ENCODE measurements at regions not wholly inside any gene's neighbourhood (a gene's known extent, or its start where the extent isn't known, plus 50 kb on each side); places are given as distances from the start of the nearest gene placed in this dataset.

- no peaks in the 10 kb centered on the region for H3K27me3 ChIP-seq
- H3K27ac ChIP-seq: no peak overlapping the region
- no peak overlapping the region for H3K4me3 ChIP-seq
- H3K9ac ChIP-seq (ENCODE audit: low read depth in 2 of 2, low read length in 2 of 2): no peak overlapping the region
- DNase-seq: no peak
- no peaks in the 10 kb centered on the region for H3K36me3 ChIP-seq
- no peak for TF ChIP-seq CTCF (IDR thresholded peaks at IDR 0.05)
- H3K4me1 ChIP-seq: no peaks in the 10 kb centered on the region
- intact Hi-C loops (cut with DNase I): no loop called here
- no peaks in the 10 kb centered on the region for H3K9me3 ChIP-seq
Observed at GRCh38 chr10:70962686-70963085, 74.3 kb upstream of the PCBD1 start.

GRCh38 chr10:70963271-70963670 lies 74.9 kb upstream of the PCBD1 start:
- no peaks in the 10 kb centered on the region for H3K9me3 ChIP-seq
- no peaks in the 10 kb centered on the region for H3K27me3 ChIP-seq
- intact Hi-C loops (cut with DNase I): no loop called here
- no peak for TF ChIP-seq CTCF (IDR thresholded peaks at IDR 0.05)
- DNase-seq: no peak
- H3K4me3 ChIP-seq: no peak overlapping the region
- no peak overlapping the region for H3K27ac ChIP-seq
- H3K4me1 ChIP-seq: no peaks in the 10 kb centered on the region
- no peaks in the 10 kb centered on the region for H3K36me3 ChIP-seq
- H3K9ac ChIP-seq (ENCODE audit: low read depth in 2 of 2, low read length in 2 of 2): no peak overlapping the region

- Histone ChIP-seq H3K9me3 (no peaks in the 10 kb centered on the region), H3K9ac (ENCODE audit: low read depth in 2 of 2, low read length in 2 of 2) (no peak overlapping the region), H3K4me1 (no peaks in the 10 kb centered on the region), H3K4me3 (no peak overlapping the region), H3K27ac (no peak overlapping the region), H3K36me3 (no peaks in the 10 kb centered on the region), H3K27me3 (no peaks in the 10 kb centered on the region)
- intact Hi-C loops (cut with DNase I): no loop called here
- no peak for TF ChIP-seq CTCF (IDR thresholded peaks at IDR 0.05)
- DNase-seq: no peak
Observed at GRCh38 chr10:70964245-70964644, 75.9 kb upstream of the PCBD1 start.

- no peak for TF ChIP-seq CTCF (IDR thresholded peaks at IDR 0.05)
- no peak for DNase-seq
Observed at GRCh38 chr10:70964881-70965280, 76.5 kb upstream of the PCBD1 start.

GRCh38 chr10:70965566-70965965 lies 77.2 kb upstream of the PCBD1 start:
- Histone ChIP-seq H3K27me3 (no peaks in the 10 kb centered on the region), H3K9me3 (no peaks in the 10 kb centered on the region), H3K4me3 (no peak overlapping the region), H3K27ac (no peak overlapping the region), H3K36me3 (no peaks in the 10 kb centered on the region), H3K4me1 (no peaks in the 10 kb centered on the region), H3K9ac (ENCODE audit: low read depth in 2 of 2, low read length in 2 of 2) (no peak overlapping the region)
- DNase-seq: no peak
- intact Hi-C loops (cut with DNase I): no loop called here
- TF ChIP-seq CTCF (IDR thresholded peaks at IDR 0.05): no peak

More at GRCh38 chr10:70964881-70965280, 76.5 kb upstream of the PCBD1 start:
- intact Hi-C loops (cut with DNase I): no loop called here
- Histone ChIP-seq H3K27me3 (no peaks in the 10 kb centered on the region), H3K9ac (ENCODE audit: low read depth in 2 of 2, low read length in 2 of 2) (no peak overlapping the region), H3K36me3 (no peaks in the 10 kb centered on the region), H3K4me1 (no peaks in the 10 kb centered on the region), H3K4me3 (no peak overlapping the region), H3K9me3 (no peaks in the 10 kb centered on the region), H3K27ac (no peak overlapping the region)

Measured in colonic mucosa (tissue), 4 donors.